K562 (cell line): ENCODE measurements at regions not wholly inside any gene's neighbourhood (a gene's known extent, or its start where the extent isn't known, plus 50 kb on each side); places are given as distances from the start of the nearest gene placed in this dataset.
A peak's percentile ranks its signal among the peaks of the same experiment; 100 is the strongest.

Experiments
- ATAC-seq: fragments of 200-7000 bp; cut with Tn5 transposase; 3 replicates; pipeline ENCODE4 v1.9.1; 2020; ENCODE audit warnings: moderate library complexity
- BruUV-seq: library from RNA; stranded (reverse); fragments of 400-500 nt; replicated peaks from 2 replicates; lab custom pipeline; 2021; lab: Mats Ljungman, UMichigan
- CTCF ChIA-PET: fragments of 300-600 bp; formaldehyde crosslinking; extraction: SDS; loops from one replicate; lab custom pipeline; 2021; ENCODE audit warnings: low intra/inter-chr PET ratio; lab: Yijun Ruan, JAX
- POLR2A ChIA-PET: fragments of 300-600, 350-650 bp; sonication (Branson Sonifier 250); formaldehyde crosslinking; extraction: SDS; loops from one replicate; lab custom pipeline; 2021; ENCODE audit warnings: antibody characterized with exemption, inconsistent platforms; lab: Yijun Ruan, JAX
- DNase-seq, 4 experiments: peaks; one replicate each; pipeline versions ENCODE4 v3.0.0 to v3.0.0-alpha.2; 2011 to 2018; ENCODE audit warnings: low spot score in 3 of 4, mixed read lengths in 3 of 4; ENCODE audit errors: extremely low read depth in 1 of 4
- FAIRE-seq: peaks from 2 replicates; lab custom pipeline; 2011; peaks lifted over from hg19 to GRCh38; lab: Jason Lieb, UNC
- H2AFZ ChIP-seq: 2 replicates; pipeline ENCODE4 v1.6.0; 2011; ENCODE audit warnings: low read depth, low read length, control low read depth, inconsistent platforms
- H3K27ac ChIP-seq: fragments of 200-600 bp; 3 replicates; pipeline ENCODE4 v1.8.0; 2011; ENCODE audit warnings: low read depth, mild to moderate bottlenecking, control low read depth, inconsistent platforms, low read length, moderate library complexity, mixed read lengths; ENCODE audit errors: extremely low read depth
- H3K27me3 ChIP-seq, 2 experiments: fragments of 300-600 bp in 1 of 2; 2 replicates in 1 of 2; 3 replicates in 1 of 2; pipeline versions ENCODE4 v1.6.0 to v1.8.0; 2011; ENCODE audit warnings: inconsistent platforms in 2 of 2, low read length in 2 of 2, mild to moderate bottlenecking in 1 of 2, mixed read lengths in 1 of 2, moderate library complexity in 1 of 2; ENCODE audit not compliant: control insufficient read depth in 2 of 2, insufficient read depth in 2 of 2
- H3K36me3 ChIP-seq: fragments of 300-600 bp; 3 replicates; pipeline ENCODE4 v1.8.0; 2011; ENCODE audit warnings: mild to moderate bottlenecking, low read length, inconsistent platforms; ENCODE audit not compliant: control insufficient read depth, insufficient read depth
- H3K4me1 ChIP-seq, 2 experiments: fragments of 200-600 bp in 1 of 2; replicated peaks in 1 of 2; 2 replicates in 1 of 2; 3 replicates in 1 of 2; pipeline versions ENCODE4 v1.5.1 to v1.8.0; 2011; ENCODE audit warnings: inconsistent platforms in 2 of 2, low read length in 2 of 2, mild to moderate bottlenecking in 1 of 2, mixed read lengths in 1 of 2, moderate library complexity in 1 of 2; ENCODE audit not compliant: control insufficient read depth in 2 of 2, insufficient read depth in 2 of 2
- H3K4me2 ChIP-seq: 2 replicates; pipeline ENCODE4 v1.6.1; 2011; ENCODE audit warnings: low read length, control low read depth, inconsistent platforms, mixed read lengths; ENCODE audit not compliant: insufficient read depth
- H3K4me3 ChIP-seq: fragments of 200-600 bp; sonication (generic), shearing (Covaris generic); 2 replicates; pipeline ENCODE4 v1.5.1; 2016; ENCODE audit warnings: control low read depth, inconsistent platforms
- H3K79me2 ChIP-seq: fragments of 200-600 bp; 3 replicates; pipeline ENCODE4 v1.8.0; 2011; ENCODE audit warnings: low read length, inconsistent platforms; ENCODE audit not compliant: control insufficient read depth, insufficient read depth
- H3K9ac ChIP-seq, 2 experiments: 2 replicates each; pipeline versions ENCODE4 v1.6.0 to v1.6.1; 2011; ENCODE audit warnings: low read depth in 2 of 2, low read length in 2 of 2, control low read depth in 1 of 2, inconsistent platforms in 1 of 2, mild to moderate bottlenecking in 1 of 2, mixed read lengths in 1 of 2; ENCODE audit not compliant: insufficient read depth in 1 of 2
- H3K9me1 ChIP-seq: one replicate; pipeline ENCODE4 v1.6.0; 2011; ENCODE audit warnings: inconsistent platforms, mild to moderate bottlenecking, low read length, moderate library complexity; ENCODE audit not compliant: control insufficient read depth, insufficient read depth
- H3K9me3 ChIP-seq: replicated peaks from 2 replicates; pipeline ENCODE4 v1.5.1; 2011; ENCODE audit warnings: low read depth, low read length, inconsistent platforms; ENCODE audit not compliant: control insufficient read depth, insufficient read depth
- H4K20me1 ChIP-seq: replicated peaks from 2 replicates; pipeline ENCODE4 v1.6.1; 2011; ENCODE audit warnings: low read length, inconsistent platforms, mixed read lengths; ENCODE audit not compliant: control insufficient read depth, insufficient read depth
- ARID2 ChIP-seq: fragments of 450-650 bp; IDR thresholded peaks from 2 replicates; pipeline ENCODE4 v1.6.1; 2017; ENCODE audit warnings: antibody characterized with exemption, mild to moderate bottlenecking
- CAMTA2 ChIP-seq: fragments of 250-450 bp; sonication (Bioruptor Pico); conservative IDR thresholded peaks from 2 replicates; pipeline ENCODE4 v1.5.1; 2022
- CEBPG ChIP-seq, 3 experiments: fragments of 200-800 bp in 1 of 3; sonication (Bioruptor generic) in 1 of 3; sonication (generic) in 1 of 3; formaldehyde crosslinking in 1 of 3; IDR thresholded peaks in 2 of 3; conservative IDR thresholded peaks in 1 of 3; 2 replicates each; pipeline versions ENCODE4 v1.6.1 to v1.8.0; 2016 to 2022; ENCODE audit warnings: missing compliant biosample characterization in 2 of 3, missing genetic modification characterization in 2 of 3, mild to moderate bottlenecking in 1 of 3, missing genetic modification reagents in 1 of 3
- CREM ChIP-seq: IDR thresholded peaks from 2 replicates; pipeline ENCODE4 v1.6.1; 2014; ENCODE audit warnings: antibody characterized with exemption, low read depth
- FIP1L1 ChIP-seq: fragments of 200-400 bp; formaldehyde crosslinking; IDR thresholded peaks from 2 replicates; pipeline ENCODE4 v1.6.1; 2018; ENCODE audit warnings: mild to moderate bottlenecking, low read depth, low read length; ENCODE audit not compliant: poor library complexity, severe bottlenecking
- GABPB1 ChIP-seq: sonication (generic); formaldehyde crosslinking; IDR thresholded peaks from 2 replicates; pipeline ENCODE4 v1.8.0; 2022; ENCODE audit warnings: mild to moderate bottlenecking, missing genetic modification reagents
- IRF2 ChIP-seq: sonication (generic); formaldehyde crosslinking; IDR thresholded peaks from 2 replicates; pipeline ENCODE4 v1.8.1; 2022; ENCODE audit warnings: mild to moderate bottlenecking, missing genetic modification reagents
- NR3C1 ChIP-seq: sonication (generic); formaldehyde crosslinking; IDR thresholded peaks from 2 replicates; pipeline ENCODE4 v1.8.1; 2022; ENCODE audit warnings: missing genetic modification reagents
- SMC3 ChIP-seq: conservative IDR thresholded peaks from 2 replicates; pipeline ENCODE4 v1.6.1; 2011; ENCODE audit warnings: low read depth, low read length, improper control_type of control experiment; ENCODE audit not compliant: insufficient read depth
- TCF7 ChIP-seq: sonication (generic); IDR thresholded peaks from 2 replicates; pipeline ENCODE4 v1.6.1; 2016; ENCODE audit warnings: antibody characterized with exemption, borderline replicate concordance
- YY1 ChIP-seq, 3 experiments: IDR thresholded peaks; 2 replicates each; pipeline ENCODE4 v1.6.1; 2011; ENCODE audit warnings: low read length in 2 of 3, mild to moderate bottlenecking in 2 of 3, moderate library complexity in 2 of 3, borderline replicate concordance in 1 of 3, control low read depth in 1 of 3, low read depth in 1 of 3; ENCODE audit not compliant: insufficient read depth in 3 of 3, insufficient replicate concordance in 2 of 3, control insufficient read depth in 1 of 3, insufficient read length in 1 of 3; ENCODE audit errors: extremely low read depth in 1 of 3
- ZFPM2 ChIP-seq: fragments of 250-450 bp; sonication (Bioruptor Pico); IDR thresholded peaks from 2 replicates; pipeline ENCODE4 v1.5.1; 2022; ENCODE audit warnings: mild to moderate bottlenecking
- ZNF184 ChIP-seq: sonication (generic); formaldehyde crosslinking; IDR thresholded peaks from 2 replicates; pipeline ENCODE4 v1.5.0; 2020; ENCODE audit warnings: missing genetic modification reagents
- WGBS: fragments of 100-300 bp; shearing (Covaris generic); methylation state at CpG from one replicate; pipeline ENCODE4 v1.1.6; 2016; ENCODE audit warnings: low coverage, mixed read lengths; ENCODE audit not compliant: insufficient coverage; ENCODE audit errors: missing lambda C conversion rate; 5-methylcytosine and 5-hydroxymethylcytosine counted together
- in situ Hi-C: fragments of 300-500 bp; cut with MboI; formaldehyde crosslinking; loops from 4 replicates; pipeline ENCODE4 v1.15.0; 2018; ENCODE audit warnings: inconsistent platforms, mixed read lengths
- intact Hi-C: fragments of 100-400 bp; cut with micrococcal nuclease; formaldehyde crosslinking; loops from 2 replicates; pipeline ENCODE4 v1.14.2; 2022
- TF ChIP-seq, protein P1 (sequence below), 3 experiments: IDR thresholded peaks in 2 of 3; conservative IDR thresholded peaks in 1 of 3; 2 replicates each; pipeline ENCODE4 v1.5.1; 2011 to 2012; ENCODE audit warnings: low read length in 3 of 3, mild to moderate bottlenecking in 3 of 3, control low read depth in 2 of 3, improper control_type of control experiment in 1 of 3, inconsistent platforms in 1 of 3, low read depth in 1 of 3, mixed read lengths in 1 of 3, moderate library complexity in 1 of 3; ENCODE audit not compliant: insufficient read depth in 2 of 3
- TF ChIP-seq, protein P2 (sequence below): sonication (generic); formaldehyde crosslinking; IDR thresholded peaks from 2 replicates; pipeline ENCODE4 v1.5.0; 2020; ENCODE audit warnings: missing genetic modification reagents

DNA sequence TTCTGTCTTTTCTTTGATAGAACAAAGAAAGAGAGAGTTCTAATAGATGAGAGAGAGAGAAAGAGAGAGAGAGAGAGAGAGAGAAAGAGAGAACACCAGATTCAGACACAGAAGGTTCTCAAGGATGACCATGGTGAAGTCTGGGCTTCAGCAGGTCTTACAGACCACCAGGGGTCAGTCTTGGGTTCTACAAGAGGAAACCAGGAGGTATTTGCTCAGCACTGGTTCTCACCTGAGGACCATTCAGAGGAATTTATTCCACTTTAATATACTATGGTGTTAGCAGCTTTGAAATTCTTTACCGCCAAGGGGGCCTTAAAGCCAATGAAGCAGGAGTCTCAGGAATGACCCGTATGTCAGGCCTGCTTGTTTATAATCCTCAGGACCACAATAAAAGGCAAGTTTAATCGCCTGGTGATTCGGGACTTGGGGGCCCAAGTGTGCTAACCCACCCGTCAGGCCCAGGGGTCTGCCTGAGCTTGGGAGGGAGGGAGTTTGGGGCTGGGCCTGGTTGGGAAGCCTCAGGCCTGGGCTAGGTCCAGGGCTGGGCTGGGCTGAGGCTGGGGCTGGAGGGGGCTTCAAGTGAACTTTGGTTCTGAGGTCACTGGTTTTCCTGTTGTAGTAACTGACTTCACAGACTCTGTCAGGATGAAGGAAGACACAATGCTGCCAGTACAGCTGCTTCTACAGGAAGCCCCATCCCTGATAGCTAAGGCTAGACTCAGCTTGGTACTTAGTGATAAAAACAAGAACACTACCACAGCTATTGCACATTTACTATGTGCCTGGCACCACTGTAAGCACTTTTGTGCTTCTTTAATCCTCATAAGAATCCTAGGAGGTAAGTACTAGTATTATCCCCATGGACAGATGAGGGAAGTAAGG, 179.2 kb upstream of the ZBED5 start:
- no peaks in the 10 kb centered on the region for H3K4me1 ChIP-seq
- H3K36me3 ChIP-seq = no peaks in the 10 kb centered on the region
- peaks cover 2% of the 10 kb centered on the region for H3K9me1 ChIP-seq
- in situ Hi-C loops = no loop called here
- H3K79me2 ChIP-seq = no peaks in the 10 kb centered on the region
- FAIRE-seq = peak; percentile 91
- 2% methylated on average over 5 of the region's 5 CpGs for WGBS
- peak; percentile 92 for ATAC-seq
- H3K9me3 ChIP-seq = no peaks in the 10 kb centered on the region
- H3K4me2 ChIP-seq = no peak overlapping the region
- POLR2A ChIA-PET = interaction anchor here (0.5 to 0.6 kb wide), 2 partner anchors 62 to 228 kb away, joined by 3 read pairs; partner anchors contain the start of gene EIF4G2
- H4K20me1 ChIP-seq = no peaks in the 10 kb centered on the region
- no peak overlapping the region for H3K4me3 ChIP-seq
- no peak overlapping the region for H3K27ac ChIP-seq
- H2AFZ ChIP-seq = no peak overlapping the region
- no peak overlapping the region for H3K9ac ChIP-seq
- CTCF ChIA-PET = interaction anchor here (0.8 to 2.2 kb wide), 4 partner anchors 229 to 750 kb away, joined by 3 to 11 read pairs (median 4); no protein-coding TSS in a partner anchor
- H3K27me3 ChIP-seq = peaks cover 3 to 30% of the 10 kb centered on the region in 2 experiments; a peak in 4 of 5 replicates
- intact Hi-C loops = loop anchor here (1.0 to 10.0 kb wide), 3 partner anchors 120 to 1008 kb away; no protein-coding TSS in a partner anchor
- no TSS peak for BruUV-seq
- peak; percentile 38 to 69 (median 41) for DNase-seq
- no peak for TF ChIP-seq CREM
- TF ChIP-seq TCF7 = no peak
- no peak for TF ChIP-seq NR3C1 (CRISPR knock-in tag)
- TF ChIP-seq, protein P1, sequence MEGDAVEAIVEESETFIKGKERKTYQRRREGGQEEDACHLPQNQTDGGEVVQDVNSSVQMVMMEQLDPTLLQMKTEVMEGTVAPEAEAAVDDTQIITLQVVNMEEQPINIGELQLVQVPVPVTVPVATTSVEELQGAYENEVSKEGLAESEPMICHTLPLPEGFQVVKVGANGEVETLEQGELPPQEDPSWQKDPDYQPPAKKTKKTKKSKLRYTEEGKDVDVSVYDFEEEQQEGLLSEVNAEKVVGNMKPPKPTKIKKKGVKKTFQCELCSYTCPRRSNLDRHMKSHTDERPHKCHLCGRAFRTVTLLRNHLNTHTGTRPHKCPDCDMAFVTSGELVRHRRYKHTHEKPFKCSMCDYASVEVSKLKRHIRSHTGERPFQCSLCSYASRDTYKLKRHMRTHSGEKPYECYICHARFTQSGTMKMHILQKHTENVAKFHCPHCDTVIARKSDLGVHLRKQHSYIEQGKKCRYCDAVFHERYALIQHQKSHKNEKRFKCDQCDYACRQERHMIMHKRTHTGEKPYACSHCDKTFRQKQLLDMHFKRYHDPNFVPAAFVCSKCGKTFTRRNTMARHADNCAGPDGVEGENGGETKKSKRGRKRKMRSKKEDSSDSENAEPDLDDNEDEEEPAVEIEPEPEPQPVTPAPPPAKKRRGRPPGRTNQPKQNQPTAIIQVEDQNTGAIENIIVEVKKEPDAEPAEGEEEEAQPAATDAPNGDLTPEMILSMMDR (IDR thresholded peaks at IDR 0.05 in 2 of 3, conservative IDR thresholded peaks at IDR 0.05 in 1 of 3; ENCODE audit: insufficient read depth in 2 of 3, low read depth in 1 of 3, low read length in 3 of 3) = peak; percentile 65 to 77 (median 72)
- TF ChIP-seq CEBPG (CRISPR knock-in tag; IDR thresholded peaks at IDR 0.05) = no peak
- no peak for TF ChIP-seq CEBPG (tag; conservative IDR thresholded peaks at IDR 0.05 in 1 of 2, IDR thresholded peaks at IDR 0.05 in 1 of 2)
- no peak for TF ChIP-seq IRF2 (CRISPR knock-in tag)
- no peak for TF ChIP-seq CAMTA2
- no peak for TF ChIP-seq ZNF184 (CRISPR knock-in tag)
- no peak for TF ChIP-seq FIP1L1
- no peak for TF ChIP-seq YY1 (IDR thresholded peaks at IDR 0.05; ENCODE audit: borderline replicate concordance in 1 of 3, control insufficient read depth in 1 of 3, extremely low read depth in 1 of 3, insufficient read depth in 3 of 3, insufficient read length in 1 of 3, insufficient replicate concordance in 2 of 3, low read depth in 1 of 3, low read length in 2 of 3)
- TF ChIP-seq SMC3 = peak; percentile 66
- TF ChIP-seq GABPB1 (CRISPR knock-in tag) = no peak
- TF ChIP-seq, protein P2, sequence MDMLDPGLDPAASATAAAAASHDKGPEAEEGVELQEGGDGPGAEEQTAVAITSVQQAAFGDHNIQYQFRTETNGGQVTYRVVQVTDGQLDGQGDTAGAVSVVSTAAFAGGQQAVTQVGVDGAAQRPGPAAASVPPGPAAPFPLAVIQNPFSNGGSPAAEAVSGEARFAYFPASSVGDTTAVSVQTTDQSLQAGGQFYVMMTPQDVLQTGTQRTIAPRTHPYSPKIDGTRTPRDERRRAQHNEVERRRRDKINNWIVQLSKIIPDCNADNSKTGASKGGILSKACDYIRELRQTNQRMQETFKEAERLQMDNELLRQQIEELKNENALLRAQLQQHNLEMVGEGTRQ = no peak
- no peak for TF ChIP-seq ARID2
- no peak for TF ChIP-seq ZFPM2 (CRISPR knock-in tag)
